ENCODE measurements at regions not wholly inside any gene's neighbourhood (a gene's known extent, or its start where the extent isn't known, plus 50 kb on each side); places are given as distances from the start of the nearest gene placed in this dataset.
"Not testable (repeated sequence)": the region's sequence is repeated elsewhere in the genome, so short reads cannot be mapped to it uniquely, and the experiment has no call there.

GRCh38 chr1:64318428-64318827 lies 115.0 kb downstream of the UBE2U start:
- no peak for DNase-seq (ENCODE audit: low read depth)

GRCh38 chr1:64320007-64320406 lies 116.6 kb downstream of the UBE2U start:
- no peak for DNase-seq (ENCODE audit: low read depth)

GRCh38 chr1:64320470-64320869 lies 117.0 kb downstream of the UBE2U start:
- DNase-seq (ENCODE audit: low read depth): no peak

- no peak for DNase-seq (ENCODE audit: low read depth)
These were observed 117.6 kb downstream of the UBE2U start for GRCh38 chr1:64320922-64321614.

- DNase-seq (ENCODE audit: low read depth): peak; percentile 17
These were observed 119.6 kb downstream of the UBE2U start for GRCh38 chr1:64323054-64323453.

GRCh38 chr1:64323882-64324281 lies 120.5 kb downstream of the UBE2U start:
- no peak for DNase-seq (ENCODE audit: low read depth)

- no peak for DNase-seq (ENCODE audit: low read depth)
These were observed 122.4 kb downstream of the UBE2U start for GRCh38 chr1:64325856-64326255.

- DNase-seq (ENCODE audit: low read depth): no peak
These were observed 123.7 kb downstream of the UBE2U start for GRCh38 chr1:64327119-64327518.

GRCh38 chr1:64328193-64328592 lies 124.8 kb downstream of the UBE2U start:
- no peak for DNase-seq (ENCODE audit: low read depth)

GRCh38 chr1:64330839-64331238 lies 127.4 kb downstream of the UBE2U start:
- DNase-seq (ENCODE audit: low read depth): no peak

GRCh38 chr1:64335636-64336035 lies 132.2 kb downstream of the UBE2U start:
- DNase-seq (ENCODE audit: low read depth): no peak

GRCh38 chr1:64337475-64337874 lies 132.5 kb upstream of the CACHD1 start:
- no peak for DNase-seq (ENCODE audit: low read depth)

GRCh38 chr1:64337926-64338325 lies 132.0 kb upstream of the CACHD1 start:
- no peak for DNase-seq (ENCODE audit: low read depth)

- no peak for DNase-seq (ENCODE audit: low read depth)
These were observed 129.6 kb upstream of the CACHD1 start for GRCh38 chr1:64340361-64340760.

GRCh38 chr1:64343105-64343822 lies 126.7 kb upstream of the CACHD1 start:
- DNase-seq (ENCODE audit: low read depth): peak; percentile 61

- no peak for DNase-seq (ENCODE audit: low read depth)
These were observed 126.1 kb upstream of the CACHD1 start for GRCh38 chr1:64343823-64344190.

- DNase-seq (ENCODE audit: low read depth): no peak
These were observed 121.5 kb upstream of the CACHD1 start for GRCh38 chr1:64348270-64348960.

GRCh38 chr1:64348961-64349648 lies 120.8 kb upstream of the CACHD1 start:
- DNase-seq (ENCODE audit: low read depth): no peak

- not testable (repeated sequence) for DNase-seq (ENCODE audit: low read depth)
These were observed 114.4 kb upstream of the CACHD1 start for GRCh38 chr1:64355534-64355933.

- DNase-seq (ENCODE audit: low read depth): no peak
These were observed 113.2 kb upstream of the CACHD1 start for GRCh38 chr1:64356636-64357256.

- no peak for DNase-seq (ENCODE audit: low read depth)
These were observed 112.5 kb upstream of the CACHD1 start for GRCh38 chr1:64357422-64357821.

GRCh38 chr1:64358692-64359091 lies 111.2 kb upstream of the CACHD1 start:
- no peak for DNase-seq (ENCODE audit: low read depth)

All from amniotic epithelial cell (primary cell).